Fibroblast of skin of abdomen (primary cell): ENCODE measurements at regions not wholly inside any gene's neighbourhood (a gene's known extent, or its start where the extent isn't known, plus 50 kb on each side); places are given as distances from the start of the nearest gene placed in this dataset.

Experiments used
- DNase-seq: peaks from one replicate; pipeline ENCODE4 v3.0.0-alpha.2; 2013

DNA sequence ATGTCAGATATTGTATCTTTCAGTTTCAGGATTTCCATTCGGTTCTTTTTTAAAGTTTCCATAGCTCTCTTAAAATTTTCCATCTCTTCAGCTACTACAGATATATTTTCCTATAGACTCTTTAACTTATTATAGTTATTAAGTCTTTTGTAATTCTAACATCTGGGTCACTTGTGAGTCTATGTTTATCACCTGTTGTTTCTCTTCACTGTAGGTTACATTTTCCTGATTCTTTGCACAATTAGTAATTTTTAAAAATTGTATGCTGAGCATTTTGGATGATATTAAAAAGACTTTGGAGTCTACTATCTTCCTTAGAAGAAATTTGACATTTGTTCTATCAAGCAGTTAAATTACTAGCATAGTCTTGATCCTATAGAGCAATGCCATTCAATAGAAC, 140.7 kb downstream of the QRSL1 start:
- no peak for DNase-seq

- no peak for DNase-seq
Measured at GRCh38 chr6:106767271-106767670, 137.9 kb downstream of the QRSL1 start.

- DNase-seq: no peak
Measured at GRCh38 chr6:106766201-106766600, 136.8 kb downstream of the QRSL1 start.

- no peak for DNase-seq
Measured at GRCh38 chr6:106765496-106765895, 136.1 kb downstream of the QRSL1 start.

- no peak for DNase-seq
Measured at GRCh38 chr6:106764353-106764980, 135.1 kb downstream of the QRSL1 start.

DNA sequence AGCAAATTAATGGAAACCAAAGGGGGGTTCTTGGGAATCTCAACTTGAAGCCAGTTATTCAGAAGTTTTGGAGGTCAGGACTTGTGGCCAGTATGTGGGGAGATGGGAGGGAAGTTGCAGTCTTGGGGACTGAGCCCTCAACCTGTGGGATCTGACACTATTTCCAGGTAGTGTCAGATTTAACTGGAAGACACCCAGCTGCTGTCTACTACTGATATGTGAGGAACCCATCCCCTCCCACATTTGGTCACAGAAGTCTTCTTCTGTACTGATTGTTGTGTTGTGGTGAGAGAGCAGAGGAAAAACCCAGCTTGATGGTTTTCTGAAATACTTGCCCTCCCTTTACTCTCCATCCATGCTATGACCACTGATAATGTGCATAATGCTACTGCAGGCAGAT, 134.0 kb downstream of the QRSL1 start:
- DNase-seq: no peak

- DNase-seq: no peak
Measured at GRCh38 chr6:106761160-106761559, 131.8 kb downstream of the QRSL1 start.

DNA sequence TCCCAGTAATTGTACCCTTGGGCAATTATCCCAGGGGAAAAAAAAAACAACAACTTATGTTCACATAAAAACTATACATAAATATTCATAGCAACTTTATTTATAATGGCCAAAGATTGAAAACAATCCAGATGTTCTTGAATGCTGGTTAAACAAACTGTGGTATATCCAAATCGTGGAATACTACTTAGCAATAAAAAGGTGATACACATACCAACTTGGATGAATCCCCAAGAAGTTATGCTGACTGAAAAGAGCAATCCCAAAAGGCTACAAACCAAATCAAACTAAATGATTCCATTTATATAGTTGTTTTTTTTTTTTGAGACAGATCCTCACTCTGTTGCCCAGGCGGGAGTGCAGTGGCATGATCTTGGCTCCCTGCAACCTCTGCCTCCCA, 129.7 kb downstream of the QRSL1 start:
- no peak for DNase-seq

DNA sequence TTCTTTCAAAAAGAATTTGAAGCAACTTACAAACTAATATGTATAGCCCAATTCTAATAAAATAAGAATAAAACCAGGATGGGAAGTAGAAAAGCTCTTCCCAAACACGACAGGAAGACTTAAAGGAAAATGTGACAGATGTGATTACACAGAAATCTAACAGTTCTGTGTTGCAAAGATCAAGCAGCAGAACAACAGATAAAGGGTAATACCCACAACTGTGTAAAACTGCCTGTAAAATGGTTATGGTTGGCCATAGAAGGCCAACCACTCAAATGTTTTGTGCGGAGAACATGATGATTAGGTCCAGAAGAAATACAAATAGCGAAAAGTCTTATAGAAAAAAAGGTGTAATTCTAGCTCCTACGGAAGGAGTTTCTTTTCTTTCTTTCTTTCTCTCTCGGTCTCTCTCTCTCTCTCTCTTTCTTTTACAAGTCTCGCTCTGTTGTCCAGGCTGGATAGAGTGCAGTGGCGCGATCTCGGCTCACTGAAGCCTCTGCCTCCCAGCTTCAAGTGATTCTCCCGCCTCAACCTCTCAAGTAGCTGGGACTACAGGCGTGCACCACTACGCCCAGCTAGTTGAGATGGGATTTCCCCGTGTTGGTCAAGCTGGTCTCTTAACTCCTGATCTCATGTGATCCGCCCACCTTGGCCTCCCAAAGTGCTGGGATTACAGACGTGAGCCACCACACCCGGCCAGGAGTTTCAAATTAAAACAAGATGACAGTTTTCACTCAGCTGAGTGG, 128.5 kb downstream of the QRSL1 start:
- no peak for DNase-seq

DNA sequence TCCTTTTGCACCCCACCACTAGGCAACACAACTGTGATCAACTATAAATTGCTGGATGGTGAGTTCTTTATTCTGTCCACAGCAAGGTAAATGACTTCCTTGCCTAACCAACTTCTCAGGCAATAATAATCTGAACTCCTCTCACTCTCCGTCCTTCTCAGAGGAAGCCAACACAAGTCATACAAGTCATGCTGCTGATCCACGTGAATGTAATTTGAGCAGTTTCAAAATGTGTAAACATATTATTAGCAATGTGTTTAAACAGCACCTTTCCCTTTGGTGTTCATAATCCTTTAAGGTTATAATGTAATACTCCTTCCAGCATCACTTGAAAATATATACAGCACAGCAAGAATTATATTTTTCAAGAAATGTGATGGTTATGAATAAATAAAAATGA, 127.9 kb downstream of the QRSL1 start:
- DNase-seq: no peak

GRCh38 chr6:106754215-106754614, 124.8 kb downstream of the QRSL1 start:
- DNase-seq: no peak

DNA sequence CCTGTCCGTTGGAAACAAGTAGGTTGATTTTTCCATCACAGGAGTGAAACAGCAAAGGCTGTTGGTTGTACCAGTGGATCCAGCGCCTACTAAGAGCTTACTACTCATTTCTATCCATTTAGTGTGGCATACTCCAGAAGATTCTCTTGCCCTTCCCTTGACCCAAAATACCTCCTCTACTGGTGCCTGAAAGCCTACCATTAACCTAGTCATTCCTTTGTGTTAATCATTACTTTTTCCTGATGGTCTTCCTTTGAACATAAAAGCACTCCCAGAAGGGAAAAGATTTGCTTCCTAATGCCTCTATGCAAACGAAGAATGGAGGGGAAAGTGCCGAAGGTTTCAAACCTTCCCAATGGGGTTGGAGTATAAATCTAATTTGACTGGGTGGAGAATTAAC, 123.3 kb downstream of the QRSL1 start:
- DNase-seq: no peak

- no peak for DNase-seq
Measured at GRCh38 chr6:106751501-106752252, 122.3 kb downstream of the QRSL1 start.

DNA sequence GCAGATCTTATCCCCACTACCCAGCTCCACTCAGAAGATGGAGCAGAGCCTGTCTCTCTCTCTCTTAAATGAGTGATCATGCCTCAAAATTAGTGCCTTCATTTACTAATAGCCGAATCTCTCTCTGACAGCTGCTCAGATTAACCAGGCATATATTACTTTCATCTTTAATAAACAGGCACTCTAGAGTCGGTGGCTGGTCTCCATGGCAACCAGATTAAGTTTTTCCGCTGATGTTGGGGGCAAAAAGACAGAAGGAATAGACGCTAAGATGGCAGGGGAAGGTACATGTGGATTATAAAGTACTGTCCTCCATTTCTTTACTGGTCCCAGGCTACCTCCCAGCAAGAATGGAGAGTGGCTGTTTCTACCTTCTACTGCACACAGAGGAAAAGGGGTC, 121.6 kb downstream of the QRSL1 start:
- DNase-seq: no peak

DNA sequence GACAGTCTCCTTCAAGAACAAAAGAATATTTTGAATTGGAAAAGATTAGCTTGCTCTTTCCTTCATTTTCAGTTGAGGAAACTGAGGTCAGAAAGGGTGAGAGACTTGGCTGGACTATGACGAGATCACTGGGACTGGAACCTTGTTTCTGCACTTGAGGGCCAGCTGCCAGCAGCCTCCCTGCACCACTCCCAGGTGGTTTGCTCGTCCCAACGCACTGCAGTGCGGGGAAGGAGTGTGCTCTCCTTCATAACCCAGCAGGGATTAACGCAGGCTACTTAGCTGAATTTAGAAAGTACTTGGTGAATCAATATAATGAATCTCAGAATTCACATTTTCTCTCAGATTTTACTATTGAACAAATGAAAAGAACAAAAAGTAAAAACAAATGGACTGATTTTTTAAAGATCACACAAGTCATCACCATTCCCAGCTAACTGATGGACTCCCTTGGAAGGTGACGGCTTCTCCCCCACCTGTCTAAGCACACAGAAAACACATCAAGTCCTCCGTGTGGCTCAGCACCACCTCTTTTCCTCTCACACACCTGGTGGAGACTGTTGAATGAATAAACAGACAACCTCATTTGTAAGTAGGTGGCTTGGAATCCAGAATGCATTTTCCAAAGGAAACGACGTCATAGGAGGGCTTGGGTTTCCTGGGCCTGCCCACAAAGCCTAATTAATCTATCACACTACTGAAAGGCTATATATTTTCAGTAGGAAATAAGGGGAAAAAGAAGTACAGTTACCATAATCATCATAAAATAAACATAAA, 121.0 kb downstream of the QRSL1 start:
- no peak for DNase-seq

DNA sequence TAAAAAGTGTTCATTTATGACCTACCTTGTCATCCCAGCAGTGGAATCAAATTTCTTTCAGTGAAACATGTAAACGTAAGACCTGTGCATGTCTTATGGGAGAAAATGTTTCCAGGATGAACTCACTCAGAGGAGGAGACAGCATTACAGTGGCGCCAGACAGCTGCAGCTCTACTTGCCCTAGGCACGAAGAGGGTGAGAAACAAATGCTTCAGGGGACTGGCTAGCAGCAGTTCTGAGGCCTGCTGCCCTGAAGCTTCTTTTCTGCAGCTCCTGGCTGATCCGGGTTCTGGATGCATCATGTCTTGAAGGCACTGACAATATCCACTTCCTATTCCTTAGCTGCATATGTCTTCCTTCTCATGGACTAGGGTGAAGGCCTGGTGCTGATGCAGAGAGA, 120.2 kb downstream of the QRSL1 start:
- no peak for DNase-seq

- no peak for DNase-seq
Measured at GRCh38 chr6:106748547-106749207, 119.3 kb downstream of the QRSL1 start.

- no peak for DNase-seq
Measured at GRCh38 chr6:106747139-106747538, 117.8 kb downstream of the QRSL1 start.

- DNase-seq: peak; percentile 12
Measured at GRCh38 chr6:106746652-106747051, 117.3 kb downstream of the QRSL1 start.

DNA sequence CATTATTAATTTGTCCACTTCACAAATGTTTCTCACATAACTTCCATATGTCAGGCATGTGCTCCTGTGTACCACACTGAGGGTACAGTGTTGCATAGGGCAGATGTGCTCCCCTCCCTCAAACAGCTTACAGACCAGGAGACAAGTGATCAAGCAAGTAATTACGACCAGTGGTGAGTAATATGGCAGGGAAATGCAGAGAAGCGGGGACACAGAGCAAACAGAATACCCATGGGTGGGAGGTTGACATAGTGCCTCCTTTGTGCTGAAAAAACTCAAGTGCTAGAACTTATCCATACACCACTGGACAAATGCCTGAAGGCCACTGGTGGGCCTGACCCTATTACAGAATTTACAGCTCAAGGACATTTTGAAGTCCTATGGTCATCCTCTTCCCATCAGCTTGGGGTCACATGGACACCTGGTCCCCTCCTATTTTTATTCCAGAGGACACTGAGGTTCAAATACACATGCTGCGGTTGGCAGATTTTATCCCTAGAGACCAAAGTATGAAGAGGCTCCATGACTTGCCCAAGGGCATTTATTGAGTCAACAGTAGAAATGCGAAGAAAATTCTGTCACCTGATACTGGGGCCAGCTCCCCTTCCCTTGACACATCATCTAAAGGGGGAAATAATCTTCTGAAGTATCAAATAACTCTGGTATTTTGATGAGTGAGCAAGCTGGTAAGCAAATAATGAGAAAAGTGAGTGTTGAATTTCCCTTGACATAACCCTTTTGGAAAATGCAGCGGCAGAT, 116.6 kb downstream of the QRSL1 start:
- no peak for DNase-seq

GRCh38 chr6:106745197-106745770, 115.9 kb downstream of the QRSL1 start:
- DNase-seq: no peak
